22Rv1 (cell line): ENCODE measurements at regions not wholly inside any gene's neighbourhood (a gene's known extent, or its start where the extent isn't known, plus 50 kb on each side); places are given as distances from the start of the nearest gene placed in this dataset.

Experiments used
- ZFX ChIP-seq: fragments of 450-650 bp; IDR thresholded peaks from 2 replicates; pipeline ENCODE4 v1.6.1; 2017; ENCODE audit warnings: antibody characterized with exemption, borderline replicate concordance
- TF ChIP-seq, protein P1 (sequence below): fragments of 450-650 bp; IDR thresholded peaks from 2 replicates; pipeline ENCODE4 v1.5.1; 2017; ENCODE audit warnings: mild to moderate bottlenecking

GRCh38 chr4:84378983-84379382, 120.1 kb downstream of the NKX6-1 start:
- TF ChIP-seq, protein P1, sequence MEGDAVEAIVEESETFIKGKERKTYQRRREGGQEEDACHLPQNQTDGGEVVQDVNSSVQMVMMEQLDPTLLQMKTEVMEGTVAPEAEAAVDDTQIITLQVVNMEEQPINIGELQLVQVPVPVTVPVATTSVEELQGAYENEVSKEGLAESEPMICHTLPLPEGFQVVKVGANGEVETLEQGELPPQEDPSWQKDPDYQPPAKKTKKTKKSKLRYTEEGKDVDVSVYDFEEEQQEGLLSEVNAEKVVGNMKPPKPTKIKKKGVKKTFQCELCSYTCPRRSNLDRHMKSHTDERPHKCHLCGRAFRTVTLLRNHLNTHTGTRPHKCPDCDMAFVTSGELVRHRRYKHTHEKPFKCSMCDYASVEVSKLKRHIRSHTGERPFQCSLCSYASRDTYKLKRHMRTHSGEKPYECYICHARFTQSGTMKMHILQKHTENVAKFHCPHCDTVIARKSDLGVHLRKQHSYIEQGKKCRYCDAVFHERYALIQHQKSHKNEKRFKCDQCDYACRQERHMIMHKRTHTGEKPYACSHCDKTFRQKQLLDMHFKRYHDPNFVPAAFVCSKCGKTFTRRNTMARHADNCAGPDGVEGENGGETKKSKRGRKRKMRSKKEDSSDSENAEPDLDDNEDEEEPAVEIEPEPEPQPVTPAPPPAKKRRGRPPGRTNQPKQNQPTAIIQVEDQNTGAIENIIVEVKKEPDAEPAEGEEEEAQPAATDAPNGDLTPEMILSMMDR: no peak
- no peak for TF ChIP-seq ZFX
